SK-N-SH (cell line): ENCODE measurements at regions not wholly inside any gene's neighbourhood (a gene's known extent, or its start where the extent isn't known, plus 50 kb on each side); places are given as distances from the start of the nearest gene placed in this dataset.

Experiments
- CTCF ChIA-PET: fragments of 300-600, 350-600 bp; formaldehyde crosslinking; extraction: SDS; loops from one replicate; lab custom pipeline; 2021; lab: Yijun Ruan, JAX
- POLR2A ChIA-PET: fragments of 350-600 bp; sonication (Branson Sonifier 250); formaldehyde crosslinking; extraction: SDS; loops from one replicate; lab custom pipeline; 2020; ENCODE audit warnings: antibody characterized with exemption, inconsistent platforms; lab: Yijun Ruan, JAX
- DNase-seq: peaks from one replicate; pipeline ENCODE4 v3.0.0; 2012
- H2AFZ ChIP-seq: fragments of 200-600 bp; sonication (generic); 2 replicates; pipeline ENCODE4 v1.8.1; 2016; ENCODE audit warnings: antibody characterized with exemption, mild to moderate bottlenecking, low read depth
- H3F3A ChIP-seq: fragments of 200-600 bp; sonication (generic); replicated peaks from 2 replicates; pipeline ENCODE3; 2016; ENCODE audit warnings: antibody characterized with exemption, mild to moderate bottlenecking; ENCODE audit not compliant: insufficient read depth
- H3K27ac ChIP-seq, 2 experiments: fragments of 200-500 bp in 1 of 2; fragments of 200-600 bp in 1 of 2; sonication (Bioruptor generic) in 1 of 2; sonication (generic), shearing (Covaris generic) in 1 of 2; 2 replicates each; pipeline versions ENCODE4 v1.5.1 to v1.6.1; 2014 to 2016; ENCODE audit warnings: low read depth in 2 of 2, inconsistent platforms in 1 of 2, low read length in 1 of 2, mild to moderate bottlenecking in 1 of 2, mixed read lengths in 1 of 2
- H3K27me3 ChIP-seq: fragments of 200-600 bp; sonication (generic), shearing (Covaris generic); 2 replicates; pipeline ENCODE4 v1.6.1; 2016; ENCODE audit warnings: mixed run types; ENCODE audit not compliant: insufficient read depth
- H3K36me3 ChIP-seq, 2 experiments: fragments of 200-500 bp in 1 of 2; fragments of 200-600 bp in 1 of 2; sonication (Bioruptor generic) in 1 of 2; sonication (generic) in 1 of 2; replicated peaks in 1 of 2; 2 replicates each; pipeline versions ENCODE3 to v1.5.1; 2014 to 2016; ENCODE audit warnings: low read length in 1 of 2, mild to moderate bottlenecking in 1 of 2; ENCODE audit not compliant: insufficient read depth in 2 of 2, control insufficient read depth in 1 of 2
- H3K4me1 ChIP-seq, 2 experiments: fragments of 200-500 bp in 1 of 2; fragments of 200-600 bp in 1 of 2; sonication (Bioruptor generic) in 1 of 2; sonication (generic), shearing (Covaris generic) in 1 of 2; 2 replicates each; pipeline versions ENCODE4 v1.5.1 to v1.6.1; 2014 to 2016; ENCODE audit warnings: low read depth in 1 of 2, low read length in 1 of 2, mixed run types in 1 of 2; ENCODE audit not compliant: insufficient read depth in 2 of 2, control insufficient read depth in 1 of 2
- H3K4me2 ChIP-seq: fragments of 200-600 bp; sonication (generic), shearing (Covaris generic); 2 replicates; pipeline ENCODE4 v1.6.1; 2017; ENCODE audit warnings: mixed run types
- H3K4me3 ChIP-seq, 2 experiments: fragments of 200-500 bp in 1 of 2; fragments of 200-600 bp in 1 of 2; sonication (Bioruptor generic) in 1 of 2; sonication (generic), shearing (Covaris generic) in 1 of 2; 2 replicates each; pipeline versions ENCODE4 v1.5.1 to v1.8.1; 2014 to 2016; ENCODE audit warnings: low read depth in 2 of 2, inconsistent platforms in 1 of 2, low read length in 1 of 2, mild to moderate bottlenecking in 1 of 2, mixed read lengths in 1 of 2, moderate library complexity in 1 of 2
- H3K79me2 ChIP-seq: fragments of 200-600 bp; sonication (generic); 2 replicates; pipeline ENCODE4 v1.8.1; 2017; ENCODE audit warnings: mild to moderate bottlenecking; ENCODE audit not compliant: insufficient read depth
- H3K9ac ChIP-seq: fragments of 200-600 bp; sonication (generic); 2 replicates; pipeline ENCODE4 v1.6.1; 2017; ENCODE audit warnings: mixed run types
- H3K9me2 ChIP-seq: fragments of 200-600 bp; sonication (generic); 2 replicates; pipeline ENCODE4 v1.6.1; 2017; ENCODE audit warnings: mixed run types
- H3K9me3 ChIP-seq: fragments of 200-600 bp; sonication (generic); 2 replicates; pipeline ENCODE4 v1.6.1; 2017; ENCODE audit warnings: mixed run types, mild to moderate bottlenecking, moderate library complexity
- H4K20me1 ChIP-seq: fragments of 200-600 bp; sonication (generic); 2 replicates; pipeline ENCODE4 v1.6.1; 2017; ENCODE audit warnings: mild to moderate bottlenecking, mixed run types; ENCODE audit not compliant: insufficient read depth
- CHD2 ChIP-seq: fragments of 150-350 bp; IDR thresholded peaks from 2 replicates; pipeline ENCODE4 v1.6.1; 2018; ENCODE audit warnings: low read length; ENCODE audit not compliant: partially characterized antibody
- ELF1 ChIP-seq: IDR thresholded peaks from 2 replicates; pipeline ENCODE4 v1.4.0; 2012
- EZH2phosphoT487 ChIP-seq: fragments of 200-600 bp; sonication (generic); IDR thresholded peaks from 2 replicates; pipeline ENCODE4 v1.6.1; 2017; ENCODE audit warnings: low read depth, mixed run types, mild to moderate bottlenecking, antibody characterized with exemption, moderate library complexity, borderline replicate concordance
- FOSL2 ChIP-seq: IDR thresholded peaks from 2 replicates; pipeline ENCODE4 v1.4.0; 2012; ENCODE audit warnings: low read depth, mild to moderate bottlenecking, moderate library complexity, borderline replicate concordance
- FOXJ3 ChIP-seq: sonication (generic); formaldehyde crosslinking; IDR thresholded peaks from 2 replicates; pipeline ENCODE4 v1.5.1; 2020; ENCODE audit warnings: mild to moderate bottlenecking, missing genetic modification reagents
- FOXM1 ChIP-seq: IDR thresholded peaks from 2 replicates; pipeline ENCODE4 v1.4.0; 2012; ENCODE audit warnings: low read depth, mild to moderate bottlenecking
- MEF2A ChIP-seq: IDR thresholded peaks from 2 replicates; pipeline ENCODE4 v1.4.0; 2012; ENCODE audit warnings: low read depth, borderline replicate concordance
- NFIC ChIP-seq: IDR thresholded peaks from 2 replicates; pipeline ENCODE4 v1.4.0; 2012; ENCODE audit warnings: borderline replicate concordance
- POLR2AphosphoS5 ChIP-seq: IDR thresholded peaks from 2 replicates; pipeline ENCODE4 v1.6.1; 2012; ENCODE audit warnings: low read depth, low read length
- RAD21 ChIP-seq: IDR thresholded peaks from 2 replicates; pipeline ENCODE4 v1.6.1; 2012; ENCODE audit warnings: mild to moderate bottlenecking, low read length
- RCOR1 ChIP-seq: fragments of 150-350 bp; IDR thresholded peaks from 2 replicates; pipeline ENCODE4 v1.6.1; 2017; ENCODE audit warnings: antibody characterized with exemption, low read length
- REST ChIP-seq: IDR thresholded peaks from 2 replicates; pipeline ENCODE4 v1.6.1; 2012; ENCODE audit warnings: mild to moderate bottlenecking, low read depth, low read length, moderate library complexity
- RFX5 ChIP-seq: IDR thresholded peaks from 2 replicates; pipeline ENCODE4 v1.6.1; 2012; ENCODE audit warnings: mild to moderate bottlenecking, improper control_type of control experiment, low read length
- TAF1 ChIP-seq: IDR thresholded peaks from 2 replicates; pipeline ENCODE4 v1.6.1; 2012; ENCODE audit warnings: low read depth, mild to moderate bottlenecking, low read length, moderate library complexity, borderline replicate concordance
- USF2 ChIP-seq: fragments of 150-350 bp; IDR thresholded peaks from 2 replicates; pipeline ENCODE4 v1.6.1; 2017; ENCODE audit warnings: antibody characterized with exemption, low read length, low read depth, borderline replicate concordance
- ZBTB33 ChIP-seq: IDR thresholded peaks from 2 replicates; pipeline ENCODE4 v1.4.0; 2012; ENCODE audit warnings: low read depth, borderline replicate concordance
- WGBS: methylation state at CpG from one replicate; pipeline ENCODE4 v1.1.6; 2017; ENCODE audit warnings: low lambda C conversion rate; 5-methylcytosine and 5-hydroxymethylcytosine counted together

- no peak for TF ChIP-seq RFX5
- no peak for TF ChIP-seq USF2
- TF ChIP-seq EZH2phosphoT487: no peak
Measured at GRCh38 chr20:52443874-52444273, 252.3 kb upstream of the ZFP64 start (continued).

GRCh38 chr20:52441710-52442109, 250.1 kb upstream of the ZFP64 start:
- H3K79me2 ChIP-seq: no peaks in the 10 kb centered on the region
- H3K27me3 ChIP-seq: no peaks in the 10 kb centered on the region
- no peak for DNase-seq
- H3K4me2 ChIP-seq: no peak overlapping the region
- H3F3A ChIP-seq: no peaks in the 10 kb centered on the region
- H4K20me1 ChIP-seq: no peaks in the 10 kb centered on the region
- H3K36me3 ChIP-seq: no peaks in the 10 kb centered on the region
- TF ChIP-seq RAD21: no peak
- no peak for TF ChIP-seq NFIC
- TF ChIP-seq POLR2AphosphoS5: no peak
- no peak for TF ChIP-seq FOXJ3
- no peak for TF ChIP-seq CHD2
- no peak for TF ChIP-seq TAF1
- CTCF ChIA-PET: interaction anchor here (1.0 kb wide), 1 partner anchor 130 kb away, joined by 4 read pairs; no protein-coding TSS in a partner anchor
- 24% methylated on average over 5 of the region's 5 CpGs for WGBS
- no peak overlapping the region for H3K4me3 ChIP-seq
- POLR2A ChIA-PET: no interaction called here
- H3K9me3 ChIP-seq: no peaks in the 10 kb centered on the region
- H3K4me1 ChIP-seq: peaks cover 0 to 8% of the 10 kb centered on the region in 2 experiments; a peak in 2 of 4 replicates
- no peak overlapping the region for H3K9ac ChIP-seq
- no peak overlapping the region for H2AFZ ChIP-seq
- H3K9me2 ChIP-seq: peaks cover 3% of the 10 kb centered on the region; the same call in 1 of the 2 replicates
- H3K27ac ChIP-seq: no peak overlapping the region

GRCh38 chr20:52439375-52439774, 247.8 kb upstream of the ZFP64 start:
- Histone ChIP-seq H3K27ac (no peak overlapping the region), H3K9ac (no peak overlapping the region), H4K20me1 (no peaks in the 10 kb centered on the region), H3K9me3 (no peaks in the 10 kb centered on the region)
- DNase-seq: no peak
- POLR2A ChIA-PET: no interaction called here
- TF ChIP-seq POLR2AphosphoS5 (no peak), FOSL2 (no peak), ELF1 (no peak), REST (no peak), FOXM1 (no peak), RFX5 (no peak), RCOR1 (no peak), CHD2 (no peak), MEF2A (no peak), ZBTB33 (no peak)
- TF ChIP-seq, all 33 proteins: peak for 0
- H3K36me3 ChIP-seq: no peaks in the 10 kb centered on the region
- H3K79me2 ChIP-seq: no peaks in the 10 kb centered on the region
- no peak overlapping the region for H3K4me2 ChIP-seq
- CTCF ChIA-PET: no interaction called here
- H3K27me3 ChIP-seq: no peaks in the 10 kb centered on the region
- no peak overlapping the region for H2AFZ ChIP-seq
- H3K9me2 ChIP-seq: peaks cover 3% of the 10 kb centered on the region; the same call in 1 of the 2 replicates
- H3K4me1 ChIP-seq: no peaks in the 10 kb centered on the region; a peak in 2 of 4 replicates
- H3F3A ChIP-seq: no peaks in the 10 kb centered on the region
- WGBS: 47% methylated on average over 4 of the region's 4 CpGs
- no peak overlapping the region for H3K4me3 ChIP-seq
